PFSK-1 (cell line): ENCODE measurements at regions not wholly inside any gene's neighbourhood (a gene's known extent, or its start where the extent isn't known, plus 50 kb on each side); places are given as distances from the start of the nearest gene placed in this dataset.

Experiments used
- FOXP2 ChIP-seq: optimal IDR thresholded peaks from 2 replicates; pipeline ENCODE3; 2011; ENCODE audit warnings: borderline replicate concordance, control low read depth, inconsistent platforms; ENCODE audit not compliant: insufficient read depth; ENCODE audit errors: extremely low read length, extremely low read depth
- POLR2AphosphoS5 ChIP-seq: IDR thresholded peaks from 2 replicates; pipeline ENCODE4 v1.6.1; 2012; ENCODE audit warnings: low read depth, mild to moderate bottlenecking, control low read depth, low read length, moderate library complexity
- SIN3A ChIP-seq: IDR thresholded peaks from 2 replicates; pipeline ENCODE4 v1.6.1; 2012; ENCODE audit warnings: mild to moderate bottlenecking, low read length, moderate library complexity, borderline replicate concordance; ENCODE audit not compliant: insufficient read depth
- TAF1 ChIP-seq: IDR thresholded peaks from 2 replicates; pipeline ENCODE4 v1.6.1; 2012; ENCODE audit warnings: low read length, control low read depth, borderline replicate concordance; ENCODE audit not compliant: insufficient read depth
- TF ChIP-seq, protein P1 (sequence below), 2 experiments: IDR thresholded peaks; 2 replicates each; pipeline versions ENCODE4 v1.6.1 to v1.8.0; 2011 to 2012; ENCODE audit warnings: low read depth in 2 of 2, low read length in 2 of 2, control low read depth in 1 of 2, inconsistent platforms in 1 of 2, mild to moderate bottlenecking in 1 of 2, moderate library complexity in 1 of 2; ENCODE audit not compliant: insufficient read depth in 1 of 2

- TF ChIP-seq TAF1: no peak
- TF ChIP-seq FOXP2: no peak
- no peak for TF ChIP-seq POLR2AphosphoS5
- TF ChIP-seq SIN3A: no peak
- TF ChIP-seq, protein P1, sequence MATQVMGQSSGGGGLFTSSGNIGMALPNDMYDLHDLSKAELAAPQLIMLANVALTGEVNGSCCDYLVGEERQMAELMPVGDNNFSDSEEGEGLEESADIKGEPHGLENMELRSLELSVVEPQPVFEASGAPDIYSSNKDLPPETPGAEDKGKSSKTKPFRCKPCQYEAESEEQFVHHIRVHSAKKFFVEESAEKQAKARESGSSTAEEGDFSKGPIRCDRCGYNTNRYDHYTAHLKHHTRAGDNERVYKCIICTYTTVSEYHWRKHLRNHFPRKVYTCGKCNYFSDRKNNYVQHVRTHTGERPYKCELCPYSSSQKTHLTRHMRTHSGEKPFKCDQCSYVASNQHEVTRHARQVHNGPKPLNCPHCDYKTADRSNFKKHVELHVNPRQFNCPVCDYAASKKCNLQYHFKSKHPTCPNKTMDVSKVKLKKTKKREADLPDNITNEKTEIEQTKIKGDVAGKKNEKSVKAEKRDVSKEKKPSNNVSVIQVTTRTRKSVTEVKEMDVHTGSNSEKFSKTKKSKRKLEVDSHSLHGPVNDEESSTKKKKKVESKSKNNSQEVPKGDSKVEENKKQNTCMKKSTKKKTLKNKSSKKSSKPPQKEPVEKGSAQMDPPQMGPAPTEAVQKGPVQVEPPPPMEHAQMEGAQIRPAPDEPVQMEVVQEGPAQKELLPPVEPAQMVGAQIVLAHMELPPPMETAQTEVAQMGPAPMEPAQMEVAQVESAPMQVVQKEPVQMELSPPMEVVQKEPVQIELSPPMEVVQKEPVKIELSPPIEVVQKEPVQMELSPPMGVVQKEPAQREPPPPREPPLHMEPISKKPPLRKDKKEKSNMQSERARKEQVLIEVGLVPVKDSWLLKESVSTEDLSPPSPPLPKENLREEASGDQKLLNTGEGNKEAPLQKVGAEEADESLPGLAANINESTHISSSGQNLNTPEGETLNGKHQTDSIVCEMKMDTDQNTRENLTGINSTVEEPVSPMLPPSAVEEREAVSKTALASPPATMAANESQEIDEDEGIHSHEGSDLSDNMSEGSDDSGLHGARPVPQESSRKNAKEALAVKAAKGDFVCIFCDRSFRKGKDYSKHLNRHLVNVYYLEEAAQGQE (IDR thresholded peaks at IDR 0.05; ENCODE audit: insufficient read depth in 1 of 2, low read depth in 2 of 2, low read length in 2 of 2): no peak
These were observed 73.1 kb downstream of the KCTD12 start for GRCh38 chr13:76813000-76813691.

DNA sequence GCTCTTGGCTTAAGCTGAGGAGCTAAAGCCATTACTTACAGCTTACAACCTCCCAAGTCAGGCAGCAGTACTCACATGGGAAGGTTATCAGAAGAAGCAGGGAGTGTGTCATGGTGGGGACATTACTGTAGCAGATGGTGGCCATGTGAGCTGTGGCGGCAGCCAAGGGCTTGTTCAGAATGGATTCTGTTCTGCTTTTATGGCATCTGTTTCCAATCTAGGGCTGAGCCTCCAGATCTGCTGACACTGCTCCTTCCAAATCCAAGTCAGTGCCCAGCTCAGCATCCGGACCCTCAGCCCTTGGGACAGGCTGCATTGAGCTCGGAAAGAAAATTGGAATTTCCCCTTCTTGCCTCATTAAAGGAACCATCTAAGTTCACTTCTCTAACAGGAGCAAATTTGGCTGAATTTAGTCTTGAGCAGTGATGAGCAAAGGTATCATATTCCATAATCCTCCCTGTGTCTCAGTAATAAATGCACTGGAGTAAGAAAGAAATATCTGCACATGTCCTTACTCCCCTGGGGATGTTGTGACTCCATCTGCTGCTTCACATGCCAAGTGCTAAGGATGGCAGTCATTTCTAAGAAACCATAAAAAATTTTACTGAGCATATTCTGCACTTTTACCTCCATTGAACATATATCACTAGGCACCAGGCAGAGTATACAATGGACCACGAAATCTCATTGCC, 73.9 kb downstream of the KCTD12 start:
- TF ChIP-seq SIN3A (no peak), TAF1 (no peak)
- TF ChIP-seq, protein P1 (IDR thresholded peaks at IDR 0.05; ENCODE audit: insufficient read depth in 1 of 2, low read depth in 2 of 2, low read length in 2 of 2): no peak

- TF ChIP-seq FOXP2: no peak
- TF ChIP-seq POLR2AphosphoS5: no peak
These were observed 76.8 kb downstream of the KCTD12 start for GRCh38 chr13:76809389-76809788.

GRCh38 chr13:76808927-76809326, 77.3 kb downstream of the KCTD12 start:
- TF ChIP-seq POLR2AphosphoS5 (no peak), TAF1 (no peak), FOXP2 (no peak), SIN3A (no peak)
- TF ChIP-seq, protein P1 (IDR thresholded peaks at IDR 0.05; ENCODE audit: insufficient read depth in 1 of 2, low read depth in 2 of 2, low read length in 2 of 2): no peak

- TF ChIP-seq, protein P1 (IDR thresholded peaks at IDR 0.05; ENCODE audit: insufficient read depth in 1 of 2, low read depth in 2 of 2, low read length in 2 of 2): no peak
- TF ChIP-seq POLR2AphosphoS5: no peak
- TF ChIP-seq TAF1: no peak
- no peak for TF ChIP-seq FOXP2
- no peak for TF ChIP-seq SIN3A
These were observed 81.4 kb downstream of the KCTD12 start for GRCh38 chr13:76804801-76805200.
